Activated CD8-positive, alpha-beta memory T cell treated with anti-CD3 and anti-CD28 coated beads for 1 hour (primary cell): ENCODE measurements at regions not wholly inside any gene's neighbourhood (a gene's known extent, or its start where the extent isn't known, plus 50 kb on each side); places are given as distances from the start of the nearest gene placed in this dataset.
A peak's percentile ranks its signal among the peaks of the same experiment; 100 is the strongest.
"Not testable (repeated sequence)": the region's sequence is repeated elsewhere in the genome, so short reads cannot be mapped to it uniquely, and the experiment has no call there.

ENCODE experiments used
- DNase-seq, 2 donors: peaks; one replicate each; pipeline ENCODE4 v3.0.0-alpha.2; 2020; ENCODE audit warnings: low read depth in 1 of 2; ENCODE audit errors: extremely low read depth in 1 of 2

DNA sequence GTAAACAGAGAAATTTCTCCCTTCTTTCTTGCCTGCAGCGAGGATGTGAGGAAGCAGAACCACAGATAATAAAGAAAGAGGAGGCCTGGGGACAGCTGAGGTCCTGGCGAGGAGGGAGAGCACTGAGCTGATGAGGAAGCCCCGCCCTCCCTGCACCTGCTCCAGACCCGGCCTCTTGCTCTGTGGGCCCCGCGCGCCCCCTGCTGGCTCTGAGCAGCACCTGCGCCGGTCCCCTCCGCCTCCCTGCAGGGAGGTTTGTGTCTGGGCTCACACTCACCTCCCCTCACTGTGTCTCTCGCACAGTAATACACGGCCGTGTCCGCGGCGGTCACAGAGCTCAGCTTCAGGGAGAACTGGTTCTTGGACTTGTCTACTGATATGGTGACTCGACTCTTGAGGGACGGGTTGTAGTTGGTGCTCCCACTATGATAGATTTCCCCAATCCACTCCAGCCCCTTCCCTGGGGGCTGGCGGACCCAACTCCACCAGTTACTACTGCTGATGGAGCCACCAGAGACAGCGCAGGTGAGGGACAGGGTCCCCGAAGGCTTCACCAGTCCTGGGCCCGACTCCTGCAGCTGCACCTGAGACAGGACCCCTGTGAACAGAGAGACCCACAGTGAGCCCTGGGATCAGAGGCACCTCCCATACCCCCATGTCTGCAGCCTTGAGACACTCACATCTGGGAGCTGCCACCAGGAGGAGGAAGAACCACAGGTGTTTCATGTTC, 485.4 kb downstream of the TMEM121 start:
- DNase-seq, result peak; percentile 51 to 64

DNA sequence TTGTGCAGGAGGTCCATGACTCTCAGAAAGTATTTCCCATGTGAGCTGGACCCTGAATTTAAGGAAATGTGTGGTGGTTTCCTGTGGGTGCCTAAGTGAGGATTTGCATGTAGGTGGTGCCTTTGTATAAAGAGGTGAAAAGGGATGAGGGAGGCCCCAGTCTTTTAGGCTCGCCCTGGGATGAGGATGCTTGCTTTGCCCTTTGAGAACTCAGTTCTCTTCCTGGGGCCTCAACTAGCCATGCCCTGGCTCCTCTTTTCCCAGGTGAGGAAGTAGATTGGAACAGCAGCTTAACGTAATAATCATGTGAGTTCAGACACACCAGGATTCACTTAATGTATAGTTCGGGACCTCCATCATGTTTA, 486.0 kb downstream of the TMEM121 start:
- not testable (repeated sequence) for DNase-seq

DNA sequence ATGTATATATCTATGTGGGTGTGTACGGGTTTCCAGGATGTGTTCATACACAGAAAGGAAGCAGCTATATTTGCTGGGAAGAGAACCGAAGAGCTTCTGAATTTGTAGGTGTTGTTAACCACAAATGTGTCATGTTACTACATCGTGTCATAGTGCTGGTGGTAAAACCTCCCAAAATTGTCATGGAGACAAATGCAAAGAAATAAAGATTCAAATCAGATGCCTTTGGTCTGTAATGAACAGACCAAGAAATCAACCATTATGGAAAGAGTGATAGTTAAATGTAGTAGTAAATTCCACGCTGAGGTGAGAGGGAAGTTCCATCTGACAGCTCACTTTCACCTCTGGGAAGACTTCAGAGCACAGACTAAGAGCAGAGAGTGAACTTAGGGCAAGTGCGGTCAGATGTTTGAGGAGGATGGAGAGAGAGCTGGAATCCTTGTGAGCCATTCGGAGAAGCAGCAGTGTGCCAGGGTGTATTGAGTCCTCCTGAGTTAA, 487.5 kb downstream of the TMEM121 start:
- DNase-seq, result no peak

DNA sequence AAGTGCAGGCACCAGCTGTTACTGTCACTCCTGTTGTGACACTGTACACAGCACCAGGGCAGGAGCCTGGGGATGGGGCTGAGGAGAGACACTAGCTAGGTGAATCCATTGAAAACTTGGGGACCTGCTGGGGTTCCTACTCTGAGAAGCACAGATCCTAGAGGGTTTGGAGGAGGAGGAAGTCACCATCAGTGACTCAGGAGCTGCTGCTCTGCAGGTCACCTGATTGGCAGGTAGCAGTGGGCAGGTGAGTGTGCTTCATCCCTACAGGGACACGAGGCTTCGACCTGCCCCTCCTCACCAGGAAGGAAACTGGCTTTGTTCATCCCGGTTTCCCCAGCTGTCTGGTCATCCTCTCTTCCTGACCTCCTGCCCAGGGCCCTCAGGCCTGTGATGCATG, 491.6 kb downstream of the TMEM121 start:
- DNase-seq, result not testable (repeated sequence)

DNA sequence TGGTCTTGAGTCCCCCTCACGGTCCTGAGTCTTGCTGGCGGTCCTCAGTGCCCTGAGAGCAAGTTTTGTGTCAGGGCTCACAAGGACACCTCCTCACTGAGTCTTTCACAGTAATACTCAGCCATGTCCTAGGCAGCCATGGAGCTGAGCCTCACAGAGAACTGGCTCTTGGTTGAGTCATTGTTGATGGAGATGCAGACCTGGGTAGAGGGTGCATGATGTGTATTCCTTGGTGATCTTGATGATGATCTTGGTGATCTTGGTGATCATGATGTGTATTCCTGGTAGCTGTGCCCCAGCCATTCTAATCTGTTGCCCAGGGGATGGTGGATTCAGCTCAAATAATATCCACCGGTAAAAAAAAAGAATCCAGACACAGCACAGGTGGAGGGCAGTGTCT, 495.4 kb downstream of the TMEM121 start:
- DNase-seq, result no peak

DNA sequence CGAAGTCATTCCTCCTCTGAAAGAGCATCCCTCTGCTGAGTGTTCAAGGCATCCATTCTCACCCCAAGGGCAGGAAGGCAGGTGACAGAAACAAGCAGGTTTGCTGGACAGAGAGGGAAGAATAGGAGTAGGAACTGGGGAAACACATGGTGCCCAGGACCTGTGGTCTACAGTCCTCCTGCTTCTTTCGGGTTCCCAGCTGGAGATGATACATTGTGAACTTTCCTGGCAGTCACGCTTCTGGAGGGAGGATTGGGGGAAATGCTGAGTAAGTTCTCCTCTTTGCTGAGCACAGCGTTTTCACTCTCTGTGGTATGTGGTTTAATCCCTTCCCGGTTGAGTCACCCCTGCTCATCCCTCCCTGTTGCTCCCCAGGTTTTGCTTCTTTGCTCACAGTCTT, 496.3 kb downstream of the TMEM121 start:
- DNase-seq, result not testable (repeated sequence)

DNA sequence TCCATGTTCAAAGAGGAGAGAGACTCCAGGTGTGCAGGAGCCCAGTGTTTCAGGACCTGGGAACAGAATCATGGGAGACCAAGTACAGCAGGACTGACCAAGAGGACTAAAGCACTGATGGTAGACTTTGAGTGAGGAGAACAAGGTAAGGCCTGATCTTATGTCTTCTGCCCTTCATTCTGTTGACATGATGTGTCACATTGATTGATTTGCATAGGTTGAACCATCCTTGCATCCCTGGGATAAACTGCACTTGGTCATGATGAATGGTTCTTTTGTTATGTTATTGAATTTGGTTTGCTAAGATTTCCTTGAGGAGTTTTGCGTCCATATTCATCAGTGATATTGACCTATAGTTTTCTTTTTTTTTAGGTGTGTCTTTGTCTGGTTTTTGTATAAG, 497.0 kb downstream of the TMEM121 start:
- no peak for DNase-seq

DNA sequence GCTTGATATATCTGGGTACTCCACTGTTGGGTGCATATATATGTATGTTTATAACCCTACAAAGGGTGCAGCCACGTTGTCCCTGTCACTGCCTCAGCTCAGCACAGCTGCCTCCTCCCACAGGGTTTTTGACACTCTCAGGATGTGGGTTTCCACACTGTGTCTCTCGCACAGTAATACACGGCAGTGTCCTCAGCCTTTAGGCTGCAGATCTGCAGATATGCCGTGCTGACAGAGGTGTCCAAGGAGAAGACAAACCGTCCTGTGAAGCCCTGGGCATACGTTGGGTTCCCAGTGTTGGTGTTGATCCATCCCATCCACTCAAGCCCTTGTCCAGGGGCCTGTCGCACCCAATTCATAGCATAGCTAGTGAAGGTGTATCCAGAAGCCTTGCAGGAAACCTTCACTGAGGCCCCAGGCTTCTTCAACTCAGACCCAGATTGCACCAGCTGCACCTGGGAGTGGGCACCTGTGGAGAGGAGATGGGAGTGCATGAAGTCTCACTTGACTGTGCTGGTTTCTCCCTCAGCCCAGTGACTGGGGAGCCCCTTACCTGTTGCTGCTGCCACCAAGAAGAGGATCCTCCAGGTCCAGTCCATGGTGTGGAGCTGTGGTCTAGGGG, 498.7 kb downstream of the TMEM121 start:
- no peak for DNase-seq

DNA sequence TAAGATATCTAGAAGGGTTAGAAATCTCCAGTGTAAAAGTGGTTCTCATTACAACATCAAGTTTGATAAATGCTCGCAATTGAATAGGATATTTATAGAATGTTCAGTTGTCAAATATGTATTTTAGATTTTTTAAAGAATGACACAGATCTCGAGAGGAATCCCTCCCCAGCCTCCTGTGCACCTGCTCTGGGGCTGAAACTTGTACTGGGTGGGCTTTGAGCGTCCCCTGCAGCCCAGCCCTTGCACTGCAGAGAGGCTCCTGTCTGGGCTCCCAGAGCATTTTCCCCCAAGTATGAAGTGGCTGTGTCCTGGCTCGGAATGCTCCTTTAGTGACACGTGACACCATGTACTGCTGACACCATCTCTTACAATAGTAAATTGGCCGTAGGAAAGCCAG, 499.6 kb downstream of the TMEM121 start:
- DNase-seq, result no peak

DNA sequence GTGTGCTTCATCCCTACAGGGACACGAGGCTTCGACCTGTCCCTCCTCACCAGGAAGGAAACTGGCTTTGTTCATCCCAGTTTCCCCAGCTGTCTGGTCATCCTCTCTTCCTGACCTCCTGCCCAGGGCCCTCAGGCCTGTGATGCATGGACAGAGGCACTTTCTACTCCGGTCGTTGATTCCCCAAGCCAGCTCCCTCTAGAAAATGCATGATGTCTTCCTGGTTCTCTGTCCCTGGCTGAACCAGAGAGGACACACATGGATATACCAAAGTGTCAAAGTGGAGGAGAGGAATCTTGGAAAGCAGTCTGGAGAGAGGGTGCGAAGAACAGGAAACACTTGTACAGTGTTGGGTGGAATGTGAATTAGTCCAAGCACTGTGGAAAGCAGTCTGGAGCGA, 501.4 kb downstream of the TMEM121 start:
- DNase-seq, result not testable (repeated sequence)

DNA sequence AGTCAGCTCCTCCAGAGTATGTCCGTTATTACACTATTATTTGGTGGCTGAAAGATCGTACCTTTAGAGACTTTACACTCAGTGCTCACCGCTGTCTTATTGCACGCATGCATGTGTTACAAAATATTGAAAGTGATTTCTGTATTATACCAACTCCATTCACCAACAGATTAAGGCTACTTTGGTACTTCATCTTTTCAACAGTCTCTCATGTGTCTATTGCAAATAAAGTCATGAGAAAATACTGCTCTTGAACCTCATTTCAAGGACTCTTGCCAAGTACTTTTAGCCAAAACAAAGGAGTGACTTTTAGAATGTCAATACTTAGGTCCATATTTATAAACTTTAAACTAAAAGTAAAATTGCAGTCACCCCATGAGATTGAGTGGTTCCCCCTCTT, 503.6 kb downstream of the TMEM121 start:
- no peak for DNase-seq

DNA sequence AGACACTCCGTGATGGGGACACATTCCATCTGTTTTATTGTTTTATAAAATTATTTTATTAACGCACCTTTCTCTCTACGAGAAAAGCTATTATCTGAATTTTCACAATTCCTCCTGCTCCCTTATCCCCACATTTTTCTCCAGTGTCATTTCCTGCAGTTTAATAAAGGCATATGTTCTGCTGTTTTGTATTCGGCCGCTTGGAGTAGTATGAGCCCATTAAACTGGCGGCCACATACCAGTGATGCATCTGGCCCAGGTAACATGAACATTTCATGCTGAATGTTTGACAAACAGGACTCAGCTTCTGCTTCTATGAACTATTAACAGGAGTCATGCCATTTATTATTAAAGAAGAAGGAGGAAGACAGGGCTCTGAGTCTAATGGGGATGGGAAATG, 511.0 kb downstream of the TMEM121 start:
- no peak for DNase-seq

DNA sequence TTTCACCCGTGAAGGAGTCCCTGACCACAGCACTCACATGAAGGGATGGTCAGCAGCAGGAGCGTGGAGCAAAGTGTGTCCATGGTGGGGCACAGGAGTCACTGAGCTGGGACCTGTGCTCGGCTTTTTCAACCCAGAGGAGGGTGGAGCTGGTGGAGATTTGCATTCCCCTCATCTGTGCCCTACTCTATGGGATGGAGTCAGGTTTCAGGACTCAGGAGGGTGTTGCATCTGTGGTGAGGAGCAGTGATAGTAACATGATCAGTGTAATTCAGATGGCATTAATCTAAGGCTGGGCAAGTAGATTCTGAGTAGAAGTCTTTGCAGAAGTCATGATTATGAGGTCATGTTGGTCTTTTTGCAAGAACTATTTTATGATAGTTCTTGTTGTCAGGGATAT, 511.9 kb downstream of the TMEM121 start:
- no peak for DNase-seq

DNA sequence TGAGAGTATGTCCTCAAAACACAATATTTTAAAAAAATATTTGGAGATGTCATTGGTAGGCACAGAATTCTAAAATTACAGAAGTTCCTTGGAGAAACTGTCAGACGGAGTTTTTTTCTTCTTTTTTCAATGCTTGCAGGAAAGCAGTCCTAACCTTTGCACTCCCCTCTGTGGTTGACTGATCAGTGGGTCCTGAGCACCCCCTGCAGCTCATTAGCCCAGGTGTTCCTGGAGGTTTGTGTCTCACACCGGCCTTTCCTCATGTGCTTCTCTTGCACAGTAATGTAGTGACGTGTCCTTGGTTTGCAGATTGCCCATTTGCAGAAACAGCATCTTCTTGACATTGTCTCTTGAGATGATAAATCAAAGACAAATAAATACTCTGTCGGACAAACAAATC, 513.0 kb downstream of the TMEM121 start:
- DNase-seq, result peak in 1 of 2 donors; percentile 27

DNA sequence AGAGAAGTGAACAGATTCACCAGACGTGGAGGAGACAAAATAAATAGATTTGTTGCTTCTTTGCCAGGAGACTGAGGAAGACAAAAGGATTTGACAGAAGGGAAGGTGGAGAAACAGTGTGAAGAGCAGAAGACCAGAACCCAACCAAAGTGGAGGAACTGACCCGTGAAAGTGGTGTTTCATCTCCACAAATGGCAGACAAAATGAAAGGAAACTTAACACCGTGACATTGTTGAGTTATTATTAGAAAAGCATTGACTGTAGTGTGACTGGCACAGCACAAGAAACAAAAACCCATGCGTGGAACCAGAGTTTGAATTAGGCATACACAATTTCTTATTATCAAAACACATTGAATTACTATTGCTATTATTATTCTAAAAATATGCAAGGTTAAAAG, 518.1 kb downstream of the TMEM121 start:
- DNase-seq, result no peak

DNA sequence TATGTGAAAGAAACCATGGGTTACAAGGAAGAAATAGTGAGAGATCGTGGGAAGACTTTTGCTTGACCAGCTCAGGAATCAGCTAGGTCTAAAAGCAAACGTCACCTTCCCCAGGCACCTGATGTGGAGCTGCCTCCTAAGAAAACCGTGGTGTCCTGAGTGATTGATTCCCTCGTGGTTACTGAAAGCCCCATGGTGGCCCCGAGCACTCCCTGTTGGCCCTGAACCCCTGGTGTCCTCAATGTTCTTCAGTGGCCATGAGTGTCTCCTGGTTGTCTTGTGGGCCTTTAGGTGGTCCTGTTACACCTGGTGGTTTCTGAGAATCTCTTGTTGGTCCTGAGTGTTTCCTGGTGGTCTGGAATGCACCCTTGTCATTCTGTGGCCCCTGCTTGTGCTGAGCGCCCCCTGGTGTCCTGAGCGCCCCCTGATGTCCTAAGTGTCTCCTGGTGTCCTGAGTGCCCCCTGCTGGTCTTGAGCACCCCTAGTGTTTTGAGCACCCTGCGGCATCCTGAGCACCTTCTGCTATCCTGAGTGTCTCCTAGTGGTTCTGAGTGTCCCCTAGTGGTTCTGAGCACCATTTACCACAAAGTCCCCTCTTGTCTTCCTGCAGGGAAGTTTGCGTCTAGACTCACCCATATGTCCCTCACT, 518.7 kb downstream of the TMEM121 start:
- peak; percentile 51 to 63 for DNase-seq

DNA sequence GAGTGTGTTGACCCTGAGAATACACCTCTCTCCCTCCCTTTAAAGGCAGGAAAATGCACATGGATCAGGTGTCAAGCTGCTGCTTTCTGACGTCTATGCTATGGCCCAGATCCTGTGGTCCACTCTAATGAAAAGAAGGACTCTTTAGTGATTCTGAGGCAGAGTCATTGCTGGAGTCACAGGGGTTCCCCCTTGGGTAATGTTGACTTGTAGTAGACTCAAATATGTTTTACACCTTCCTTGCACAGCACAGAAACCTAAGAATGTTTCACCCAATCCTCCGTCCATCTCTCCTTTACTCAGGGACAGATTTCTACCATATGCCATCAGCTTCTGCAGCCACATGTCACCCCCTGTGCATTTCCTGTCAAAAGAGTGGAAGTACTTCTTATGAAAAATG, 525.4 kb downstream of the TMEM121 start:
- no peak for DNase-seq

DNA sequence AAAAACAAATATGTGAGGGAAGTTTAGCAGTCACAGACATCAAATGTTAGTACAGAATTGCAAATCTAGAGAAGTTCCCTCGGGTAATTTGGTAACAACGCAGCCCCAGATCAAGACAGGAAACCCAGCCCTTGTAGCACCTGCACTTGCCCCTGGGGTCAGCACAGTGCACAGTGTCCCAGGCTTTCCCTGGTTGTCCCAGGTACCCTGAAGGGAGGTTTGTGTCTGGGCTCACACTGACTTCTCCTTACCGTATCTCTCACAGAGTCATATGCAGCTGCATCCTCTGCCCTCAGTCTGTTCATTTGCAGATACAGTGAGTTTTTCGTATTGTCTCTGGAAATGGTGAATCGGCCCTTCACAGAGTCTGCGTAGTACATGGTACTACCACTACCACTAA, 528.9 kb downstream of the TMEM121 start:
- DNase-seq, result no peak

DNA sequence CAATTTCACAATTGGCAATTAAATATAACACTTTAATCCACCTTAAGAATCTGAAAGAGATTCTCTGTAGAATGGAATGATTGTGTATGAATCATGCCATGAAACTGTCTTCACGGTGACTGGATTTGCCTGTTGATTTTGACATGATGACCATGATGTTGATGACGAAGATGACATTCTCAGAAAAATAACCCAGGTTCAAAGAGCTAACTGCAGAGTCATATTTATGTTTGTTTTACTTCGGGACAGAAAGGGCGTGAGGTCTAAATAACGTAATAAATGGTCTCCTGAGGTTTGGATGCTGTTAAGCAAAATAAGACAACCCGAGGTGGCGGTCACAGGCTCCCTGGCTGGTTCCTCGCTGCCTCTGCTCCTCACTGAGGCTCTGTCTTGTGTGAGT, 532.0 kb downstream of the TMEM121 start:
- no peak for DNase-seq

DNA sequence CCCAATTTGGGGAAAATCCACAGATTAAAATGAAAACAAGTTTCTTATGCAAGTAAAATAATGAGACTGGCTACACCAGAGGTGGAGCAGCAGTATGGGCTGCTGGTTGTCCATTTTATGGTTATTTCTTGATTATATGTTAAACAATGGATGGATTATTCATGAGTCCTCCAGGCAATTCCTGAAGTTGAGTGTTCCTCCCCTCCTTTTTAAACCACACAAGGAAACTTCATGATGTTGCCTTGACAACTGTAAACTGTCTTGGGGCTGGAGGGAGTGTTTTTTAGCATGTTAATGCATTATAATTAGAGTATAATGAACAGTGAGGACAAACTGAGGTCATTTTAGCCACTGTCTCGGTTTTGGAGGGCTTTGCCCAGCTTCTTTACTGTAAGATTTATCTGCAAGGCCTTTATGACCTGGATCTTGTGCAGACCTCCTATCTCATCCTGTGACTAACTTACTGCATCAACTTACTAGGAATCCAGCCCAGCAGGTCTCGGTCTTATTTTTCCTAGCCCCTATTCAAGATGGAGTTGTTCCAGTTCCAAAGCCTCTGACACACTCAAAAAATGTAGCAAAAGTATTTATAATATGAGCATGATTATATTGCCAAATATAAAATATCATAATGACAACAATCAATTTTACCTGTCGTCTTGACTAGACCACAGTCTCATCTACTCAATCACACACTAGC, 534.0 kb downstream of the TMEM121 start:
- no peak for DNase-seq

DNA sequence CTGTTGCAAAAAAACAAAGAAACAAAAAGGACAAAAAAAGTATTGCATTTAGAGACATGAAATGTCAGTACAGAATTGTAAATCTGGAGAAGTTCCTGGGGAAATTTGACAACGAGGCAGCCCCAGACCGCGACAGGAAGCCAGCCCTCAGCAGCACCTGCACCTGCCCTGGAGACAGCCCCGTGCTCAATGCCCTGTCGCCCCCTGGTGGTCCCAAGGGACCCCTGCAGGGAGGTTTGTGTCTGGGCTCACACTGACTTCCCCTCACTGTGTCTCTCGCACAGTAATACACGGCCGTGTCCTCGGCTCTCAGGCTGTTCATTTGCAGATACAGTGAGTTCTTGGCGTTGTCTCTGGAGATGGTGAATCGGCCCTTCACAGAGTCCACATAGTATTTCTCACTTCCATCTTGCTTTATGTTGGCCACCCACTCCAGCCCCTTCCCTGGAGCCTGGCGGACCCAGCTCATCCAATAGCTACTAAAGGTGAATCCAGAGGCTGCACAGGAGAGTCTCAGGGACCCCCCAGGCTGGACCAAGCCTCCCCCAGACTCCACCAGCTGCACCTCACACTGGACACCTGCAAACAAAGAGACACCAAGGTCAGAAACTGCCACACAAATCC, 535.6 kb downstream of the TMEM121 start:
- peak; percentile 66 to 78 for DNase-seq
